GM21390 (cell line): ENCODE measurements at regions not wholly inside any gene's neighbourhood (a gene's known extent, or its start where the extent isn't known, plus 50 kb on each side); places are given as distances from the start of the nearest gene placed in this dataset.

ENCODE experiments used
- ATAC-seq: cut with Tn5 transposase; IDR thresholded peaks from one replicate; pipeline ENCODE4 v1.9.1; 2021; ENCODE audit not compliant: unreplicated experiment

DNA sequence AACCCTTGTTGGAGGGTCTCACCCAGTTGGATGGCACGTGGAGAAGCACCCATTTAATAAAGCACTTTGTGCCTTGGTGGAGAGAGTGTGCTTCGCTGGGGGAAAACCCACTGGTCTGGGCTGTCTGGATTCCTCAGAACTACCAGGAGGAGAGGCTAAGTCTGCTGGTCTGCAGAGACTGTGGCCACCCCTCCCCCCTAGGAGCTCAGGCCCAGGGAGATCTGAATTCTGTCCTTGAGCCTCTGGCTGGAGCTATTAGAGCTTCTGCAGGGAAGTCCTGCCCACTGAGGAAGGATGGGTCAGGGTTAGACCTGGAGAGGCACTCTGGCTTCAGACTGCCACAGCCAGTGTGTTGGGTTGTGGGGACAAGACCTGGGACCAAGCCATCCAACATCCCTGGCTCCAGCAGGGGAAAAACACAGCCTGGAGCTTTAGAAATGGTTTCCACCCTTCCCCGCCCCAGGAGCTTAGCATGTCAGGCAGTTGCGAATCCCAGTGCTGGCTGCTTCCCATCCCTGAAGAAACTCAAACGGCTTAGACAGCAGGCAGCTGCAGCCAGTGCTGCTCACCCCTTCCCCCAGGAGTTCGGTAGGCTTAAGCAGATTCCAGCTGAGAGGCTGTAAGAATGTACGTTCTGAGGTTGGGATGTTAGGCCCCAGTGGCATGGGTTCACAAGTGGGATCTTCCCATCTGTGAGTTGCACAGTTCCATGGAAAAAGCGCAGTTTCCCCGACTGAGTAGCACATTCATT, 288.3 kb downstream of the TGFB2 start:
- no peak for ATAC-seq

DNA sequence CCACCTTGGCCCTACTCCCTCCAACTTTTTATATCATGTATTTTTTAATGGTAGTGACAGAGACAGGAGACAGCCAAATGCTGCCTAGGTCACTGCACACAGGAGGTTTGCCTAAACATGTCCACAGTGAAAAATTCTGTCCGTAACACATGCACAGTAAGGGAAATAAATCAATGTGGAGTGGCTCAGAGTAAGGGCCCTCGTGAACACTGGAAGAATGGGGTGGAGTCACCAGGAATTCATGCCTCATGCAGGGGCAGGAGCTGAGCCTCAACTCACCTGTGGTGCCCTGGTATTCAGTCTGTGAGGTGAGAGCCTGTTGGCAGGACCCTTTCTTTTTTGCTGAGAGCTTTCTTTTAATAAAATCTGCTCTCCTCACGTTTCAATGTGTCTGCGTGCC, 289.1 kb downstream of the TGFB2 start:
- no peak for ATAC-seq

DNA sequence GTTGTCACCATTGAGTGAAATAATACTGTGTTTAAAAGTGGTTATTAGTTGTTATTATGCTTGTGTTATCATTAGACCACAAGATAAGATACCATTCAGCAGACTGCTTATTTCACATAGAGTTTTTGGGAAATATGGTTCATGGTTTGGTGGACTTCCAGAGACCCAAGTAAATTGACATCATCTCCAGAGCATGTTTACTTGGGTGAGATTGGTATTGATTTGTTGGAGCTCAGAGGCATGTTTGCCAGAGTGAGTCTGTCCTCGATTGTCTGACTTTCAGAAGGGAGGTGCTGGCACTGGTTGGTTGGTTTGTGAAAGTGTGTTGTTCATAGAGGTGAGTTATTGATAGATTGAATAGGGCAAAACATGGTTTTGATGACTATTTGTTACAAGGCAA, 291.4 kb downstream of the TGFB2 start:
- no peak for ATAC-seq

DNA sequence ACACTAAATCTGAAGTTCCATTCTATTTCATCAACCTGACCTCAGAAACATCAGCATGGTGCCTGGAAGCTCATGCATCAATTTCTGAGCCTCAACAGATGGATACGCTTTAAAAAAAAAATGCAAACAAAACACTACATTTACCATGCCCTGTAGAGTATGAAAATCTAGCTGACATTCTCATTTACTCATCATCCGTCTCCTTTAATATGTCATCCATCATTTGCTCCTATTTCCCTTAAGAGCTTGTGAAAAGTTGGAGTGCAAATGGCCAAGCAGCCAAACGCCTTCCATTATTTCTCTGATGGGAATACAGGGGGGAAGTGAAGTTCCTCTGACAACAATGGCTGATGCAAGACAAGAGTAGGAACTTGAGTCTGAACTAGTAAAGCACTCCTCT, 295.0 kb downstream of the TGFB2 start:
- no peak for ATAC-seq

- ATAC-seq: no peak
These were observed 297.2 kb downstream of the TGFB2 start for GRCh38 chr1:218642033-218642948.

DNA sequence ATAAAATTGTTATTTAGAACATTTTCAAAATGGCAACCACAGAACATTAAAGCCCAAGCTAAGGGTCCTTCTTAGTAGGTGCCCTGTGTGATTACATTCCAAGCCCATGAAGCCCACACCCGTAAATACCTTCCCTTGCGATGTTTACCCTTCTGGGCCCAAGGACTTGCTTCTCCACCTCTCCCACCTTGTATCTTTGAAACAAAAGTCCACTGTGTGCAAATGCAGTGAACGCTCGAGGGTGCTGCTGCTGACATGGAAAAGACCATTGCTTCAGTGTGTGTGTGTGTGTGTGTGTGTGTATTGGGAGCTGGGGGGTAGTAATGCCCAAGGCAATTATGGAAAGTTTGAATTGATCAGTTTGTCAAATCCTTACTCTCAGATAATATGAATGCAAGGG, 298.1 kb downstream of the TGFB2 start:
- no peak for ATAC-seq

DNA sequence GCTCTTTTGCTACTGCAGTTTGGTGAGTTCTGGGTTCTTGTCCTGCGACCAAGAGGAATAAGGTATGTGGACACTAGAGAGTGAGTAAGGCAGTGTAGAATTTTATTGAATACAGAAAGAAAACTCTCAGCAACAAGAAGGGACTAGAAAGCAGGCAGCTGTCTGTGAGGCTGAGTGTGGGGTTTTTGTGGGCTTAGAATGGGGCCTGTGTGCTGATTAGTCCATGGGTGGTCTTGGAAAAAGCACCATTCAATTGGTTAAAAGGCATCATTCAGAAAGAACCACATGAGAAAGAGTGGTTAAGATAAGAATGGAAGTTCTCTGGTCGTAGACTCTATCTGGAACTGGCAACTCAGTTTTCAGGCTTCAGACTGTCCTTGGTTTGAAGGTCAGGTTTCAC, 298.8 kb downstream of the TGFB2 start:
- no peak for ATAC-seq

DNA sequence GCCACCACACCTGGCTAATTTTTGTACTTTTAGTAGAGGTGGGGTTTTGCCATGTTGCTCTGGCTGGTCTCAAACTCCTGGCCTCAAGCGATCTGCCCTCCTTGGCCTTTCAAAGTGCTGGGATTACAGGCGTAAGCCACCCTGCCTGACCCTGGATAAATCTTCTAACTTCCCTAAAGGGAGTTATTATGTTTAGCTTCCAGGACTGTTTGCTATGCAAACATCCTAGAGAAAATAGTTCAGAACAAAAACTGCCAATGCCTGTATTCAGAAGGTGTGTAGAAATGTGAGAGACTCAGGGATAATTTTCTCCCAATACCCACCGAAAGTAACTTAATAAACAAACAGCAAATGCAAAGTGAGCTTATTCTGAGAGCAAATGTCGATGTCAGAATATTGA, 301.2 kb downstream of the TGFB2 start:
- ATAC-seq: no peak

DNA sequence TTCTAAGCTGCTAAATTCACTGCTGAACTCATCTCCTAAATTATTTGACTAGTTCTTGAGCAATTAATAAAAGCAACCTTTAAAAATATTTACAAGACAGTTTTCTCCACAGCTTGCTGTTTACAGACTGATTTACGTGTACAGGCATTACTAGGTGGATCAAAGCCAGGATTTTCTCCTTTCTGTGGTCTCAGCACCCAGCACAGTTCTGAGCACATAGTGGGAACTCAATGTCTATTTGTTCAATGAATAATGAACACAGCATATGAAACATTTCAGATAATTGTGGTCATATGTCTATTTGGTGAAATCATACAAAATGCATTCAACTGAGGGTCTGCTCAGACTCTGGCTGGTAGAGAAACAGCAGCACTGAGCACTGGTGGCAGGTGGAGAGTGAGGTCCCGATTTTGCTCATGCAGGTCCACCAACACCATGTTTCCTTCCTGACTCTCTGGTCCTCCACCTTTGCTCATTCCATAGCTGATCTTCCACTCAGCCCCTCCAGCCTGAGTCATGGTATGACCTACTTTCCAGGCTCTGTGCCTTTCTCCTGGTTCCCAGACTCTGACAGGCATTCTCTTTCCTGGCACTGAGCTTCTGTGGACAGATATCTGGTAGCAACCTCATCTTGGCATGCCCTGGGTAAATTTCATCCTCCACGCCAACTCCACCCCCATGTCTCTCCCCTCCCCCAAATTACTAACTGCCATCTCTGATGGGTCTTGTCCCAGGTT, 311.3 kb downstream of the TGFB2 start:
- ATAC-seq: no peak

DNA sequence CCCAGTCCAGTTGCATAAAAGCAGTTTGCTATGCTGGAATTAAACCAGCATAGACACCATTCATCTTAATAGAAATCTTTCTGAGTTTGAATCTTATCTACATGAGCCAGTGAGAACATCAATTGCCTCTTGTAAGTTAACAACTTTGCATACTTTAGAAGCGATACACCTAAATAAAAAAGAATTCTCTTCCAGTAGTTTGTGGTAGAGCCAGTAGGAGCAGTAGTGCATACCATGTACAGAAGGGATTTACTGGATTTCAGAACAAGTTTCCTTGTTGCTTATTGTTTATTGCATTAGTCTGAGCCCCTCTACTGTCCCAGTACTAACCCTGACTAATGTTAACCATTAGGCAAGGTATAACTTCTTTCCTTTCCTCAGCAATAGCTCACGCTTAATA, 313.1 kb downstream of the TGFB2 start:
- ATAC-seq: no peak

GRCh38 chr1:218658899-218659298, 313.8 kb downstream of the TGFB2 start:
- no peak for ATAC-seq

GRCh38 chr1:218659911-218660677, 315.0 kb downstream of the TGFB2 start:
- no peak for ATAC-seq

- no peak for ATAC-seq
These were observed 315.5 kb downstream of the TGFB2 start for GRCh38 chr1:218660678-218661053.

DNA sequence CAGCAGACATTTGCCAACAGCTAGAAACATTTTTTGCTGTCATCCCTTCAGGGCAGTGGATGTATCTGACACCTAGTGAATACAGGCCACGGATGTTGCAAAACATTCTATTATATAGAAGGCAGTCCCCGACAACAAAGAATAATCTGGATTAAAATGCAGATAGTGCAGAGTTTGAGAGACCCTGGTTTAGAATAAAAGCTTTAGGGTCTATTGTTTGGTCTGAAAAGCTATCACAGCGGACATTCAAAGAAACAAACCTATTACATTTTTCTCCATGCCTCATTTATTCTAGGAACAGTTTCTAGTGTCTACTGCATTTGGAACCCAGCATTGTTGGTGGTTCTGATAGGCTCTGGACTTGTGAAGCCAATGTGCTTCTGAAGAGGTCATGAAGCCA, 316.3 kb downstream of the TGFB2 start:
- ATAC-seq: no peak

DNA sequence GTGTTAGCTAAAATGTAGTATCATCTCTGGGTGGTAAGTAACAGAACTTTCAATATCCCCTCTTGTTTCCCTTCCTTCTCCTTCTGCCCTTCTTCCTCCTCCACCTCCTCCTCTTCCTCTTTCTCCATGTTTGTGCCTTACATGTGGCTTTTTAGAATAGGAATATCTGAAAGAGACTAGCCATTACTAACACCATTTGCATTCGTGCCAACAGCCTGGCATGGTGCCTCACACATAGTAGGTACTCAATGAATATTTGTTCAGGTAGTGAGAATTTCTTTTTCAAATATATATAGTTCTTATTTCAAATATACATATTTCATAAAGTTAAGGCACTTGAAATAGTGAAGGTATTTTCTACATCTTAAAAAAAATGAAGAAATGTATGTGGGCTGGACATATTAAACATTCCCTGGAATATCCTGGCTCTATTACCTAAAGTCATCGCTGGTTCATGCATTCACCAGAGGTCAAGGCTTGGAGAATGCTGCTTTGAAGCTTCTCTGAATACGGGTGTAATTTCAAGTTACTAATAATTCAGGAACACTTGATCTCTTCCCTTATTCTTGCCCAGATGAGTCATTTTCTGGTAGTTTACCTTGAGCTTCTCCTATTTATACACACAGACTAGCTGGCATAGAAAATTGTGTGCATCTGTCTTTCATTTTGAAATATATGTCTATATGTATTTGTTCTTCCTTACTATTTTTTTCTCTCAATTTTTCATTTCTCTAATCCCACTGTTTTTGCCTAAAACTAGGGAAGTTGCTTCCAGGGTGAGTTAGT, 319.4 kb downstream of the TGFB2 start:
- no peak for ATAC-seq

- no peak for ATAC-seq
These were observed 320.1 kb downstream of the TGFB2 start for GRCh38 chr1:218665221-218665620.

DNA sequence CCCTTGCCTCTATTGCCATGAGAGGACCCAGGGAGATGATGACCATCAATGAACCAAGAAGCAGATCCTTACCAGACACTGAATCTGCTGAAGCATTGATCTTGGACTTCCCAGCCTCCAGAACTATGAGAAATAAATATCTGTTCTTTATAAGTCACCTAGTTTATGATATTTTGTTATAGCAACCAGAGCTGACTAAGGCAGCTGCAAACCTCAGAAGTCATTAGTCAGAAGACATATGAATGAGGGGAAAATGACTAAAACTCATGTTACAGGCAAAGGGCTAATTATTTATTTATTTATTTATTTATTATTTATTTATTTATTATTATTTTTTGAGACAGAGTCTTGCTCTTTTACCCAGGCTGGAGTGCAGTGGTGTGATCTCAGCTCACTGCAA, 321.1 kb downstream of the TGFB2 start:
- no peak for ATAC-seq

DNA sequence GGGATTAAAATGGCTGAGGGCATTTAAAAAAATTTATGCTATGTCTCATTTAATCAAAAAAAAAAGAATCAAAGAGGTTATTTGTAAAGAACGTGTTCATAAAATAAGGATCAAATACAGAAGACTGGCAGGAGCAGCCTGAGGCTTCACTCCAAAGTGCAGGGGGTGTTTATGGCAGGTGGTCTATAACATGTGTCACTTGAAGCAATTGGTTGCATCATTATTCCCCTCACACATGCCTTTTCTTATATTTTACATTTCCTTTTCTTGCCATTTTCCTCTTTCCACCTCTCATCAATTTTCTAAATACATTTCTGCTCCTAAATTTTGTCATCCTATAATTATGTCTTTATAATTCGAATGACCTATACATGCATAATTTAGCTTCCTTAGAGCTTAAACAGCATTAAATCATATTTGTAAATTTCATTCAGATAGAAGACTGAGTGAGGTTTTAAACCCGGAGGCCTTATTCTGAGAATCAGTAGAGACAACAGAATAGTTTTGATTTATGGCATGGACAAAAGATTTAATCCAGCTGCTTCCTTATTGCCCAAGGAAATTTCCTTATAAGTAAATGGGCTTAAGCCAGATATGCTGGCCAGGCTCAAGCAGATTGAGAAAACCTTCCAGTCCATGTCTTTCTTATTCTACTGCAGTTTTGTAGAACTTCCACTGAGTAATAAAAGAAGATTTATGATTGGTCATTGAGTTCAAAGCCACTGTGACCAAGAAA, 322.8 kb downstream of the TGFB2 start:
- ATAC-seq: no peak

GRCh38 chr1:218669431-218669830, 324.3 kb downstream of the TGFB2 start:
- ATAC-seq: no peak
